ENCODE measurements at regions not wholly inside any gene's neighbourhood (a gene's known extent, or its start where the extent isn't known, plus 50 kb on each side); places are given as distances from the start of the nearest gene placed in this dataset.

DNA sequence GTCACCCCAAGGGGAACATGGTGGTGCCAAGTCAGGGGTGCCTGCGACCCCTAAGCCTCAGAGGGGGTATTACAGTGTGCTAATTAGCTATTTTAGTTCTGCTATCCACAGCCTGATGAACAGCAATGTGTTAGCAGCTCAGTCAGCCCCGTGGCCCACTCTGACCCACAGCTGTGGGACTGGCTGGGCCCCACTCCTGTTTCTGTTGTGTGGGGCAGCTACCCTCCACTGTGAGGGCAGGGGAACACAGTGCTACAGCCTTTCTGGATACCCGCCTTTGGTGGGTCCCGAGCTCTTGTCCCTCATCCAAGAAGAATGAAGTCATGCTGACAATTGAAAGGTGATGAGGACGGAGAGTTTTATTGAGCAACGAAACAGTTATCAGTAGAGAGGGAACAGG, 152.5 kb upstream of the GGTLC1 start:
- H3K27ac Mint-ChIP-seq, result no peak overlapping the region
- H3K4me3 Mint-ChIP-seq, result no peak overlapping the region
- no peaks in the 10 kb centered on the region for H3K4me1 Mint-ChIP-seq
- no peaks in the 10 kb centered on the region for H3K36me3 Mint-ChIP-seq
- H3K27me3 Mint-ChIP-seq, result no peaks in the 10 kb centered on the region
- H3K9me3 Mint-ChIP-seq, result peaks cover 6% of the 10 kb centered on the region
- no peak for ATAC-seq

DNA sequence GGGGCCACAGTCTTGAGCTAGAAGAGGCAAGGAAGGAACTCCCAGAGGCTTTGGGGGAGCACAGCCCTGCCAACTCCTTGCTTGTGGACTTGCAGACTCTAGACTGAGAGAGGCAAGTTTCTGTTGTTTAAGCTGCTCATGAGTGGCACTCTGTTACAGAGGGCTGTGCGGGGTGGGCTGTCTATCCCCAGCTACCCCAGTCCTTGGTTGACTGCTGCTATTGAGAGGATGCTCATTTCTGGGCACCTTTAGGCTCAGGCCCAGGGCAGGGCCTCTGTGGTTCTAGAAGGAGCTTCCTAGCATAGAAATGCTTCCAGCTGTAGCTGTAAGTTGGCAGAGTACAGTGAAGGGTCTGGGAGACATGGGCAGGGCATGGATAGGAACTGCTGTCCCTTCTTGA, 151.3 kb upstream of the GGTLC1 start:
- Mint-ChIP-seq H3K27me3 (no peaks in the 10 kb centered on the region), H3K9me3 (peaks cover 6% of the 10 kb centered on the region), H3K36me3 (no peaks in the 10 kb centered on the region), H3K4me1 (no peaks in the 10 kb centered on the region), H3K27ac (no peak overlapping the region), H3K4me3 (no peak overlapping the region)
- no peak for ATAC-seq

DNA sequence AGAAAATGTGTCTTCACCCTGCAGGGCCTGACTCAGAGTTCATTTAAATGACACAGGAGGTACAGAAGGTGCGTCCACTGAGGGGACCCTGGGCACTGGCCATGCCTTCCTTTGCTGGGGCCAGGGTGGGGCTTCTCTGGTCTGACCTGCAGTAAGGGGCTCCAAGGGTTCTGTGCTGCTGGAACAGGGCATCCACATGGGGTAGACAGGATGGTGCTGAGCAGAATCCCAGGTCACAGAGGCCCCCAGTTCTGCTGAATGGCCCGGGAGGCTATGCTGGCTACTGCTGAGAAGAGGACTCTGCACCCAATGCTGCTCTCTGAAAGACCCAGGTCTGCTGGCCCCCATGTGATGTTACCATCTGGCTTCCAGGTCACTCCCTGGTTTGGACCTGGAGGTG, 150.4 kb upstream of the GGTLC1 start:
- peaks cover 6% of the 10 kb centered on the region for H3K9me3 Mint-ChIP-seq
- no peak for ATAC-seq
- H3K4me1 Mint-ChIP-seq, result no peaks in the 10 kb centered on the region
- H3K36me3 Mint-ChIP-seq, result no peaks in the 10 kb centered on the region
- no peak overlapping the region for H3K27ac Mint-ChIP-seq
- H3K4me3 Mint-ChIP-seq, result no peak overlapping the region
- H3K27me3 Mint-ChIP-seq, result peaks cover 7% of the 10 kb centered on the region

DNA sequence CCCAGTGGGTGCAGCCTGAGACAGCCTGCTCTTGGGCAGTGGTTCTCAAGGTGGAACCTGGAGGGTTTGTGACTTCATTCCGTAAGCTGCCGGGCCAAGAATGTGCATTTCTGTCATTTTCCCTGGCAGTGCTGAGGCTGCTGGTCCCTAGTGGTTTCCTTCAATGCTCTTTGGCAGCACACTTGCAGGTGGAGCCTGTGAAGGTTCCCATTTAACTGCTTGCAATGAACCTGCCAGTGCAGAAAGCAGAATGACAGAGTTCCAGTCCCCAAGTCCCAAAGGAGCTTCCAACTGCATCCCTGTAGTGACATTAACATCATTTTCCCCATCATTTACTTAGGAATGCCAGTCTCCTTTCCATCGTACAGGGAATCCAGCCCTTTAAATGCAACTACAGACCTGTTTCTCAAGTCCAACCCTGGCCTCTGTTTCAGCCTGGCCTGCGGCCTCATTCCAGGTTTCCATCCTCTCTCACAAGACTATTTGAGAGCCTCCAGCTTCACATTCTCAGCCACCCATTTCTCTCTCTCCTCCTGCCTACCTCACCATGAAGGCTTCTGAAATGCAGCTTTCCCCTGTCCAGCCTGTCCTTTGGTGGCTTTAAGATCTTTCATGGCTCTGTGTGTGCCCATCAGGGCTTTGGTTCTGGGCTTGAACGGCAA, 149.7 kb upstream of the GGTLC1 start:
- no peaks in the 10 kb centered on the region for H3K36me3 Mint-ChIP-seq
- peaks cover 6% of the 10 kb centered on the region for H3K9me3 Mint-ChIP-seq
- no peak overlapping the region for H3K27ac Mint-ChIP-seq
- H3K4me1 Mint-ChIP-seq, result no peaks in the 10 kb centered on the region
- no peak overlapping the region for H3K4me3 Mint-ChIP-seq
- peaks cover 8% of the 10 kb centered on the region for H3K27me3 Mint-ChIP-seq
- ATAC-seq, result no peak

DNA sequence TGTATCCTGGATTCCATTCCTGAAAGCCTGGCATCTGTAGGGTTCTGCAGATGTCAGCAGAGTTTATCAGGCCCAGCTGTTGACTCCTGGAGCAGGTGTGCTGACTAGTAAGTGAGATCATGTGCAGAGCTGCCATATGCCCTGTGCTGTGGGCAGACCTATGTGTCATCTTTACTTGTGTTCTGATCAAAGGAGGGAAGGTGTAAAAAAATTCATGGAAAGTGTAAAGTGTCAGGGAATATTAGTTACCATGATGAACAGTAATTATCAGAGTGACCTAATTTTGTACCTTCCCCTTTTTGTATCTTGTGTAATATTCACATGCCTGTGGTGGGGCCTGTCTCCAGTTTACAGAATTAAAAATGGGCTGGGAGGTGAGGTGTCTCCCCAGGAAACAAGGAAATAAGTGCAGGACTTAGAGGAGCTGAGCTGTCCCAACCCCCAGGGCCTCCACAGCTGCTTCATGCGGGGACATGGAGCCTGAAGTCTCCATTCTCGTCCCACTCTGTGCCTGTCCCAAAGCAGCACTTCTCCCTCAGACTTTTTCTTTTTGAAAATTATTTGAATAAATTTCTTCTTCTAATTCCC, 148.2 kb upstream of the GGTLC1 start:
- ATAC-seq, result no peak
- Mint-ChIP-seq H3K9me3 (peaks cover 4% of the 10 kb centered on the region), H3K36me3 (no peaks in the 10 kb centered on the region), H3K27me3 (peaks cover 8% of the 10 kb centered on the region), H3K4me3 (no peak overlapping the region), H3K27ac (no peak overlapping the region), H3K4me1 (no peaks in the 10 kb centered on the region)

DNA sequence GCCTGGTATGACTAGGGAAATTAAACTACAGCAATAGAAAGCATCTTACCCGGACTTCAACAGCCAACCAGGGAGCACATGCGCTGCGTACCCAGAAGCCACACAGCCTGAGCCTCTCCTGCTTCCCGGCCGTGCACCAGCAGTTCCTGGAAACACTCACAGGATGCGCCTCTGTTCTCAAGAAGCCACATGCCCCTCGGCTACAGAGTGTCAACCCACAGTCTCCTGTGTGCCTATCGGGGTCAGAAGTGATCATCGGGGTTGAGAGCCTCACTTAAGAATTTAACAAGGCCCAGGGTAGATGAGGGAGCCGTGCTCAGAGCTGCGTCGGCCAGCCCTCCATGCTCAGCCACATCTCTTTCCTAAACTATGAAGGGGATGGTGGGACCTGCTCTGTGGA, 147.2 kb upstream of the GGTLC1 start:
- Mint-ChIP-seq H3K27ac (no peak overlapping the region), H3K4me3 (no peak overlapping the region), H3K4me1 (no peaks in the 10 kb centered on the region), H3K27me3 (peaks cover 8% of the 10 kb centered on the region), H3K9me3 (no peaks in the 10 kb centered on the region), H3K36me3 (no peaks in the 10 kb centered on the region)
- ATAC-seq, result no peak

DNA sequence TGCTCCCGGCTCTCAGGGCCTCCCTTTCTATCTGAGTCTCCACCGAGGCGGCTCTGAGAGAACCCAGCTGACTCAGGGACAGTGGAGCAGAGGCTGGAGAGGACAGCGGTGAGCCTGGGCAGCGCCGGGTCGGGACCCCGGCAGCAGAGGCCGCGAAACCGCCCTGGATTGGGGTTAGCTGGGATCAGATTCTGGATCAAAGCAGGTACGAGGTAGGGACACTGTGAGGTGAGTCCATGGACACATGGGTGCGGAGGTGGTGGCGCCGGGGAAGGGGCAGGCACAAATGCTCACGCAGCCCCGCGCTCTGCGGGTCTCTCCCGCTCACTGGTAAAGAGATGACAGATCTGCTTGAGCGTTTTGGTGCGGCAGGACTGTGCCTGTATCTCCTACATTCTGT, 146.4 kb upstream of the GGTLC1 start:
- Mint-ChIP-seq H3K4me3 (no peak overlapping the region), H3K4me1 (no peaks in the 10 kb centered on the region), H3K27ac (no peak overlapping the region), H3K9me3 (no peaks in the 10 kb centered on the region), H3K36me3 (no peaks in the 10 kb centered on the region), H3K27me3 (peaks cover 8% of the 10 kb centered on the region)
- ATAC-seq, result no peak

DNA sequence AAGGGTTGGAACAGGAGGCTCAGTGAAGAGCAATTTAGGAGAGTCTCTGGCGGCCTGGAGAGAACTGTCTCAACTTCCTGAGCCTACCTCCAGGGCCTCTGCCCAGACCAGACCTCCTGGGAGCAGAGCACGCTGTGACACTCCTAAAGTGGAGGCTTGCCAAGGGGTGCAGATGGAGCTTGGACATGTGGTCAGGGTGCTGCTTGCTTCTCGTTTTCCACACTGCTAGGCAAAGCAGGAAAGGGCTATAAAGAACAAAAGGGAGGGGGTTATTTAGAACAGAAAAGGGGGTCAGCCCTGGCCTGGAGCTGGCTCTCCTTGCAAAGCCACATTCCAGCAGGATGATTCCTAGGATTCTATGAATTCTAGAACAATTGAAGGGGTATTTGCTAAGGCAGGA, 145.7 kb upstream of the GGTLC1 start:
- Mint-ChIP-seq H3K27ac (no peak overlapping the region), H3K27me3 (peaks cover 8% of the 10 kb centered on the region), H3K4me1 (no peaks in the 10 kb centered on the region), H3K36me3 (no peaks in the 10 kb centered on the region), H3K9me3 (no peaks in the 10 kb centered on the region), H3K4me3 (no peak overlapping the region)
- no peak for ATAC-seq

DNA sequence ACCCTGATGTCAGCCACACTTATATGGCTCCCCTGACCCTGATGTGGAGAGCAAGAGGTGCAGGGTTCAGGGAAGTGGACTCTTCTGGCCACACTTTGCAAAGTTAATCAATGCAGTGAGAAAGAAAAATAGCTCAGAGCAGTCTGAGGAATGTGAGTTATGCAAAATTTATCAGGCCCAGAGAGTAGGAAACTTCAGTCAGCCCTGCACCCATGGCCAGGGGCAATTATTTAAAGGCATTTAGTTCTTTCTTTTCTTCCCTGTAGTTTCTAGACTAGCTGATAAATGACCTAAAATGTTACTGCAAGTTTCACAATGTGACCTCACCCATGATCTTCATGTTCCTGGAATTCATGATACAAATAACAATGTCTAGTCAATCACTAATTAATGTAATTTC, 143.7 kb upstream of the GGTLC1 start:
- no peak overlapping the region for H3K4me3 Mint-ChIP-seq
- H3K27me3 Mint-ChIP-seq, result peaks cover 8% of the 10 kb centered on the region
- no peak for ATAC-seq
- no peaks in the 10 kb centered on the region for H3K4me1 Mint-ChIP-seq
- H3K27ac Mint-ChIP-seq, result no peak overlapping the region
- H3K36me3 Mint-ChIP-seq, result no peaks in the 10 kb centered on the region
- H3K9me3 Mint-ChIP-seq, result no peaks in the 10 kb centered on the region

DNA sequence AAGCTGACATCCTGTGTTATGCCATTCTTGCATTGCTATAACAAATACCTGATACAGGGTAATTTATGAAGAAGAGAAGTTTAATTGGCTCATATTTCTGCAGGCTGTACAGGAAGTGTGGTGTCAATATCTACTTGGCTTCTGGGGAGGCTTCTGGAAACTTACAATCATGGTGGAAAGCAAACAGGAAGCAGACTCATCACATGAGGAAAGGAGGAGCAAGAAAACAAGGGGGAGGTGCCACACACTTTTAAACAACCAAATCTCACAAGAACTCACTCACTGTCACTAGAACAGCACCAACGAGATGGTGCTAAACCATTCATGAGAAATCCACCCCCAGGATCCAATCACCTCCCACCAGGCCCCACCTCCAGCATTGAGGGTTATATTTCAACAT, 143.1 kb upstream of the GGTLC1 start:
- peaks cover 8% of the 10 kb centered on the region for H3K27me3 Mint-ChIP-seq
- ATAC-seq, result no peak
- H3K4me1 Mint-ChIP-seq, result no peaks in the 10 kb centered on the region
- H3K9me3 Mint-ChIP-seq, result no peaks in the 10 kb centered on the region
- H3K27ac Mint-ChIP-seq, result no peak overlapping the region
- H3K4me3 Mint-ChIP-seq, result no peak overlapping the region
- no peaks in the 10 kb centered on the region for H3K36me3 Mint-ChIP-seq

DNA sequence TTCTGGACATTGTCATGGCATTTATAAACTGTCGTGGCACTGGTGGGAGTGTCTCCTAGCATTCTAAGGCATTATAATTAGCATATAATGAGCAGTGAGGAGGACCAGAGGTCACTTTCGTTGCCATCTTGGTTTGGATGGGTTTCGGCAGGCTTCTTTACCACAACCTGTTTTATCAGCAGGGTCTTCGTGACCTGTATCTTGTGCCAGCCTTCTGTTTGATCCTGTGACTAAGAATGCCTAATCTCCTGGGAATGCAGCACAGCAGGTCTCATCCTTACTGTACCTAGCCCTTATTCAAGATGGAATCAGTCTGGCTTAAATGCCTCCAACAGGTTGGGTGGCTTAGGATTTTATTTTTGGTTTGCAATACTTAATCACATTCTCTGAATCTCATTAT, 142.7 kb upstream of the GGTLC1 start:
- Mint-ChIP-seq H3K27me3 (peaks cover 8% of the 10 kb centered on the region), H3K4me1 (no peaks in the 10 kb centered on the region), H3K9me3 (no peaks in the 10 kb centered on the region), H3K27ac (no peak overlapping the region), H3K36me3 (no peaks in the 10 kb centered on the region), H3K4me3 (no peak overlapping the region)
- ATAC-seq, result no peak

DNA sequence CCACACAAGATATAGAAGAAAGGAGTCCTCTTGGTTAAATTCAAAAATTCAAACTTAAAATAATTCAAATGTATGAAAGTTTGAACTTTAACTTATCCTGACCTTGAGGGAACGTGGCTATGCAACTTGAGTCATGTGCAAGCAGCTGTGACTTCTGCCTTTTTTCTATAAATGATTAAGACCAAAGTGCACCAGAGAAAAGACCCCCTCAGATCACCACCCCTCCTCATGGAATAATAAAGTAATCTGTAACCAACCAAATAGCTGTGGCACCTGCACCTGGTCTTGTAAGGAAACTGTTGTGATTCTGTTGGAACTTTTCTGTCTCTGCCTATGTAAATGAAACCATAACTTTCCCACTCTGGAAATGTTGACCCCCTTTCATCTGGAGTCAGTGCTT, 141.1 kb upstream of the GGTLC1 start:
- no peaks in the 10 kb centered on the region for H3K36me3 Mint-ChIP-seq
- H3K4me1 Mint-ChIP-seq, result no peaks in the 10 kb centered on the region
- H3K27me3 Mint-ChIP-seq, result peaks cover 8% of the 10 kb centered on the region
- no peak overlapping the region for H3K27ac Mint-ChIP-seq
- no peak overlapping the region for H3K4me3 Mint-ChIP-seq
- no peaks in the 10 kb centered on the region for H3K9me3 Mint-ChIP-seq
- no peak for ATAC-seq

DNA sequence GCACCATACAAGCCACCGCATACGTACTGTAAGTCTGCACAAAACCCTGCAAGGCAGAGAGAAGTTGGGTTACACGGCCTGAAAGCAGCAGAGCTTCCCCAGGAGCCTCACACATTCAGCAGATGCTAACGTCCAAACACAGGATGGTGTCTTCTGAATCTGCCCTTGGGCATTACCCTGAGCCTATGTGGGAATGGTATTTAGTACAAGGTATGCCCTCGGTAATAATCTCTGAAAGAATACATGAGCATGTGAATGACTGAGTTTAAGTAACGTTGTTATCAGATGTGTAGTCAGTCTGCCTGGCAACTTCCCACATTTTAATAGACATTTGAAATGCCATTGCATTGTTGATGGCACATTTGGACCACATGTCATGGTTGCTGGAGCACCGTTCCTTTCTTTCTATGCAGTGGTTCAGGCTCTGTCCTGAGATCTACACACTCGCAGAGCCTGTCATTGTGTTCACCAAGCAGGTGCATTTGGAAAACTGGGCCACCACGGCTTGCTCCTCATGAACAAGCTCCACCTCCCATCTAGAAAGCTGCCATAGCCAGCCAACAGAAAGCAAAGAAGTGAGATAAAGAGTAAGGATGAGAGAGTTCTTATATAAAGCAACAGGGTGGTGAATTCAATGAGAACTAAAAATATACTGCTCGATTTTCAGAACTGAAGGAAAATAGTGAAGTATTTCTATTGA, 136.5 kb upstream of the GGTLC1 start:
- Mint-ChIP-seq H3K27ac (no peak overlapping the region), H3K9me3 (peaks cover 3% of the 10 kb centered on the region), H3K27me3 (no peaks in the 10 kb centered on the region), H3K4me3 (no peak overlapping the region), H3K36me3 (no peaks in the 10 kb centered on the region), H3K4me1 (peaks cover 9% of the 10 kb centered on the region)
- no peak for ATAC-seq

DNA sequence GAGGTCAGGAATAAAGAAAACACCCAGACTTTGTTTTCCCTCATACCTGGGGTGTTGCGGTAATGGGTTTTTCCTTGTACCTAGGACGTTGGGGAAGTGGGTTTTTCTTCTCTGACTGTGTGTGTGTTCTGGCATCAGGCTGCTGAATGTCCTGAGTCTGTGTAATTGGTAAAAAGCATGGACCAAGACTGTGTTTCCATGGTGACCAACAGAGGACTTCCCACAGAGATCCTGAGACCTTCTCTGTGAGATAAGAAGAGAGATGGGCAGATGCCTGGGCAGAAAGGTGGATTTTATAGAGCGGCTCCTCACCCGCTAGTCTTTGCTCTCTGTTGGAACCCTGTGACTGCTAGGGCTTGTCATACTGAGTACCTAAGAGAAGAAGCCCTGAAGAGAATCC, 135.4 kb upstream of the GGTLC1 start:
- Mint-ChIP-seq H3K27me3 (no peaks in the 10 kb centered on the region), H3K27ac (no peak overlapping the region), H3K9me3 (peaks cover 3% of the 10 kb centered on the region), H3K4me3 (no peak overlapping the region), H3K36me3 (no peaks in the 10 kb centered on the region), H3K4me1 (peaks cover 9% of the 10 kb centered on the region)
- ATAC-seq, result no peak

DNA sequence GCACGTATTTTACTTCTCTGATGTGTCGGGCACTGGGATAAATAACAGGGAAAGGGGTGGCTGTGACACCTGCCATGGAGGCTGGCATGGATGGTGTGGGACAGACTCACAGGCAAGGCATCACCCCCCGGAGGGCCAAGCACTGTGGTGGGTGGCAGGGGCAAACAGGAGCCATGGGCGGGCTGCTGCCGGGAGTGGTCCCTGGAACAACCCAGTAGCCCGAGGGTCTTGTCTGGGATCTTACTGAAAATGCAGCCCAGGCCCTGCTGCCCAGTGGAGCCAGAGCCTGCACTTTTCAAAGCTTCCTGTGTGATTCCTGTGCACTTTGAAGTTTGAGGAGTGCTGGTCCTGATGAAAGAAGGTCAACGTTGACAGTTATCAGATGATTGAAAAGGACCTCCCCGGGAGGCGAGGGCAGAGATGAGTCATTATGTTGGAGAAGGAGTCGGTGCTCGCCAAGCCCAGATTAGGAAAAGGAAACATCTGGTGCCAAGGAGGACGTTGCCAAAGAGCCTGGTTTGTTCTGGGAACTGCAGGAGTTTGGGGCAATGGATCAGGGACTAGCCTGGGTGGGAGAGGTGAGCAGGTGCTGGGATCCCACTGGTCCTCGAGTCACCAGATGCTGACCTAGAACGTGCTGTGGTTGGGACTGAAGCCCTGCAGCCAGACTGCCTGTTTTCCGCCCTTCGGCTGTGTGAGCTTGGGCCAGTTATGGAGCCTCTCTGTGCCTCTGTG, 130.0 kb upstream of the GGTLC1 start:
- H3K36me3 Mint-ChIP-seq, result no peaks in the 10 kb centered on the region
- H3K27me3 Mint-ChIP-seq, result peaks cover 13% of the 10 kb centered on the region
- H3K9me3 Mint-ChIP-seq, result peaks cover 3% of the 10 kb centered on the region
- H3K4me3 Mint-ChIP-seq, result no peak overlapping the region
- H3K27ac Mint-ChIP-seq, result no peak overlapping the region
- peaks cover 9% of the 10 kb centered on the region for H3K4me1 Mint-ChIP-seq
- ATAC-seq, result no peak

DNA sequence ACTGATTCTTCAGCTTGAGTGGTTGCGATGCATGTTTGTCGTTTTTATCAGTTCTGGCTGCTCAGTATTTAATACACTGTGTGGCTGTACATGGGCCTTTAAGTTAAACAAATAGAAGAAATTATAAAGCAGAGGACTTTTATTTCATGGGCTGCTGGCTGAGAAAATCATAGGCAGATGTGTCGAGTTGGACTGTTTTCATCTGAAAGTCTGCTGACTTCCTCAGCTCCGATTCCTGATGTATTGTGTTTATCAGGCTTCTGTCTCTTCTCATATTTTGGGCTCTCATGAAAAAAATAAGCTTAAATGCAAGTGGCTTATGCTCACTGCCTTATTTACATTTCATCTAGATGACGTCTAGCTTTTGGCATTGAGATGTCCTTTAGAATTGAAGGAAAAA, 129.5 kb upstream of the GGTLC1 start:
- Mint-ChIP-seq H3K9me3 (peaks cover 3% of the 10 kb centered on the region), H3K4me3 (no peak overlapping the region), H3K27ac (no peak overlapping the region), H3K27me3 (peaks cover 13% of the 10 kb centered on the region), H3K36me3 (no peaks in the 10 kb centered on the region), H3K4me1 (peaks cover 9% of the 10 kb centered on the region)
- ATAC-seq, result no peak
